ENCODE measurements at regions not wholly inside any gene's neighbourhood (a gene's known extent, or its start where the extent isn't known, plus 50 kb on each side); places are given as distances from the start of the nearest gene placed in this dataset.
"Not testable (repeated sequence)": the region's sequence is repeated elsewhere in the genome, so short reads cannot be mapped to it uniquely, and the experiment has no call there.

DNA sequence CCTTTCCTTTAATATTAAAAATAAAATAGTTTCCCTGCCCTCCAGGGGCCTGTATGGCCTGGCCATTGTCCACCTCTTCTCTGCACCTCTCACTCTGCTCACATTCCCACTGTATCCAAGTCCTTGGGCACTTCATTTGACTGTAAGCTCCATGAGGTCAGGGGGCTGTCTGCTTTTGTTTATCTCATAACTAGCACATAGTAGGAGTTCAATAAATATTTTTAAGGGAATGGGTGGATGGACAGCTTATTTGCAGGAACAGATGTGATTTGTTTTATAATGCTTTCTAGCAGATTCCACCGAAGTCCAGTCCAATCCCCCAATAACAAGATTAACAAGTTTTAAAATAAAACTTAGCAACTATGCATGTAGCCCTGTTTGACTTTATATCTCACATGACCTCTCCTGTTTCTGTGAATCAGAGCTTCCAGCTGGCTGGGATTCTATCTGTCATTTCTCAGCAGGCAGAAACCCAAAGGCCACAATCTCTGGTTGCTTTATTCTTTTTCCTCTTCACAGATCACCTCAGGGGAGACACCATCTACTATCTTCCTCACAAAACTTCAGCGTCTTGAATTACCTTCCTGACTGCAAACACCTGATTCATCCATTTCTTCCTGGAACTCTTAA, 123.0 kb upstream of the NR2F2 start:
- TF ChIP-seq, protein P1, sequence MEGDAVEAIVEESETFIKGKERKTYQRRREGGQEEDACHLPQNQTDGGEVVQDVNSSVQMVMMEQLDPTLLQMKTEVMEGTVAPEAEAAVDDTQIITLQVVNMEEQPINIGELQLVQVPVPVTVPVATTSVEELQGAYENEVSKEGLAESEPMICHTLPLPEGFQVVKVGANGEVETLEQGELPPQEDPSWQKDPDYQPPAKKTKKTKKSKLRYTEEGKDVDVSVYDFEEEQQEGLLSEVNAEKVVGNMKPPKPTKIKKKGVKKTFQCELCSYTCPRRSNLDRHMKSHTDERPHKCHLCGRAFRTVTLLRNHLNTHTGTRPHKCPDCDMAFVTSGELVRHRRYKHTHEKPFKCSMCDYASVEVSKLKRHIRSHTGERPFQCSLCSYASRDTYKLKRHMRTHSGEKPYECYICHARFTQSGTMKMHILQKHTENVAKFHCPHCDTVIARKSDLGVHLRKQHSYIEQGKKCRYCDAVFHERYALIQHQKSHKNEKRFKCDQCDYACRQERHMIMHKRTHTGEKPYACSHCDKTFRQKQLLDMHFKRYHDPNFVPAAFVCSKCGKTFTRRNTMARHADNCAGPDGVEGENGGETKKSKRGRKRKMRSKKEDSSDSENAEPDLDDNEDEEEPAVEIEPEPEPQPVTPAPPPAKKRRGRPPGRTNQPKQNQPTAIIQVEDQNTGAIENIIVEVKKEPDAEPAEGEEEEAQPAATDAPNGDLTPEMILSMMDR (IDR thresholded peaks at IDR 0.05; ENCODE audit: insufficient read depth, low read length, severe bottlenecking), result no peak
- Histone ChIP-seq H3K4me3 (ENCODE audit: low read depth, low read length) (no peak overlapping the region), H3K27me3 (ENCODE audit: control insufficient read depth, insufficient read depth, low read length) (no peaks in the 10 kb centered on the region), H3K36me3 (ENCODE audit: control insufficient read depth, insufficient read depth, low read length) (no peaks in the 10 kb centered on the region)
- DNase-seq (ENCODE audit: low read depth) (no peak), FAIRE-seq (no peak)

DNA sequence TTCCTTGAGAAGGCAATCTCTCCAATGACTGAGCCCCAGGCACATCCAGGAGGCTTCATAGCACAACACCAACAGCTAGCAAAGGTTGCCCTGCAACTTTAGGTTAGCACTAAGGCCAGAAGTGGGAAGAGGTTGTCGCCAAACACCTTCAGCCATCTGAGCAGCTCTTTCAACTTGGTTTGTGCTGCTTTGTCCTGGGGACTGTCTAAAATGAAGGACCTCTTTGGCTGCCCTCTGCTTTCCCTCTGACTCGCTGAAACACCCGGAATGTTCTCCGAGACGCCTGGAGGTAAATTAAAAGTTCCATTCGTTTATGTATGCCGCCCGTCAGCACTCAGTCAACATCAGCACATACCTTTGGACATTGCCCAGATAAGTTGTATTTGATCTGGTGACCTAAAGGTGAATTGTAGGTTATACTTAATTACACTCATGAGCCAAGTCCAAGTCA, 121.2 kb upstream of the NR2F2 start:
- DNase-seq (ENCODE audit: low read depth) (peak; percentile 7), FAIRE-seq (no peak)
- no peaks in the 10 kb centered on the region for H3K27me3 ChIP-seq (ENCODE audit: control insufficient read depth, insufficient read depth, low read length)
- TF ChIP-seq, protein P1 (IDR thresholded peaks at IDR 0.05; ENCODE audit: insufficient read depth, low read length, severe bottlenecking), result no peak
- H3K36me3 ChIP-seq (ENCODE audit: control insufficient read depth, insufficient read depth, low read length), result no peaks in the 10 kb centered on the region
- H3K4me3 ChIP-seq (ENCODE audit: low read depth, low read length), result no peak overlapping the region

DNA sequence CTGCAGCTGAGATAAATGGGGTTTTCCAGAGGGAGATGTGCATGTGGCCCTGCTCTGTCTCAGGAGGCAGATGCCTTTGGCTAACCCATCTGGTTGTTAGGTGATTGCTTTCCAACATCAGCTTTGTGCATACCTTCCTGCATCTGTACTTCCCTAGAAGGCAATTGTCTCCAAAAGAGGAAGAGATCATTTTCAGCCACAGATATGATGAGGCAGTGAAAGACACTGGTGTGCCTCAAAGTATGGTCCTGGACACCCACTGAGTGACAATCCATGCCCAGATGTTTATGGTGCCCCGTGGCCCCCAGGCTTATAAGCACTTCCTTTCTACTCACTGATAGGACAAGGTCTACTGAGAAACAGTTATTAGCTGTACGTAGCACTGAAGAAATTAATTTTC, 117.5 kb upstream of the NR2F2 start:
- DNase-seq (ENCODE audit: low read depth), result no peak
- H3K4me3 ChIP-seq (ENCODE audit: low read depth, low read length), result no peak overlapping the region
- no peaks in the 10 kb centered on the region for H3K27me3 ChIP-seq (ENCODE audit: control insufficient read depth, insufficient read depth, low read length)
- no peak for FAIRE-seq
- TF ChIP-seq, protein P1 (IDR thresholded peaks at IDR 0.05; ENCODE audit: insufficient read depth, low read length, severe bottlenecking), result no peak
- no peaks in the 10 kb centered on the region for H3K36me3 ChIP-seq (ENCODE audit: control insufficient read depth, insufficient read depth, low read length)

DNA sequence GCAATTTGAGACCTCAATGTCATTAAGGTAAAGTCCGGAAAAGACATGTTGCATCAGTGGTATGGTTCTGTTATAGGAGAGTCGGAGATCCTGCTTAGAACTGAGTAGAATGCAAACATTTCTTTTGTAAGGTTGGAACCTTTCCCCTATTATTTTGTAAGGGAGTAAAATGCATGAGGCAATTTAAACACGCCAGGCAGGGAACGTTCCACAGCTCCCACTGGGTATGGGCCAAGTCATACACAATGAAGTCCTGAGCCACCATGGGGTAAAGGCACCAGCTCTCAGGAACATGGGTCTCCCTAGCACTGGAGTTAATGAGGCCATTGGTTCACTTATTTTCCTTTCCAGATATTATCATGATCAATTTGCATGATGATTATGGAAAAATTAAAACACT, 116.6 kb upstream of the NR2F2 start:
- FAIRE-seq, result no peak

DNA sequence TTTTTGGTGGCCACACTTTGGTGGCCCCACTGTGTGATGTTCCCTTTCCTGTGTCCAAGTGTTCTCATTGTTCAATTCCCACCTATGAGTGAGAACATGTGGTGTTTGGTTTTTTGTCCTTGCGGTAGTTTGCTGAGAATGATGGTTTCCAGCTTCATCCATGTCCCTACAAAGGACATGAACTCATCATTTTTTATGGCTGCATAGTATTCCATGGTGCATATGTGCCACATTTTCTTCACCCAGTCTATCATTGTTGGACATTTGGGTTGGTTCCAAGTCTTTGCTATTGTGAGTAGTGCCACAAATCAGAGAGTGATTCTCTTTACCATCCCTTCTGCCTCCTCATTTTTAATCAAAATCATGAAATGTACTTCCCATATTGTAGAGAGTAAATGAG, 114.0 kb upstream of the NR2F2 start:
- DNase-seq (ENCODE audit: low read depth); H3K27me3 ChIP-seq (ENCODE audit: control insufficient read depth, insufficient read depth, low read length); H3K4me3 ChIP-seq (ENCODE audit: low read depth, low read length); FAIRE-seq; H3K36me3 ChIP-seq (ENCODE audit: control insufficient read depth, insufficient read depth, low read length): not testable (repeated sequence)

More for the DNA sequence above, 116.6 kb upstream of the NR2F2 start:
- Histone ChIP-seq H3K36me3 (ENCODE audit: control insufficient read depth, insufficient read depth, low read length) (no peaks in the 10 kb centered on the region), H3K27me3 (ENCODE audit: control insufficient read depth, insufficient read depth, low read length) (no peaks in the 10 kb centered on the region), H3K4me3 (ENCODE audit: low read depth, low read length) (no peak overlapping the region)
- TF ChIP-seq, protein P1 (IDR thresholded peaks at IDR 0.05; ENCODE audit: insufficient read depth, low read length, severe bottlenecking), result no peak
- DNase-seq (ENCODE audit: low read depth), result no peak

DNA sequence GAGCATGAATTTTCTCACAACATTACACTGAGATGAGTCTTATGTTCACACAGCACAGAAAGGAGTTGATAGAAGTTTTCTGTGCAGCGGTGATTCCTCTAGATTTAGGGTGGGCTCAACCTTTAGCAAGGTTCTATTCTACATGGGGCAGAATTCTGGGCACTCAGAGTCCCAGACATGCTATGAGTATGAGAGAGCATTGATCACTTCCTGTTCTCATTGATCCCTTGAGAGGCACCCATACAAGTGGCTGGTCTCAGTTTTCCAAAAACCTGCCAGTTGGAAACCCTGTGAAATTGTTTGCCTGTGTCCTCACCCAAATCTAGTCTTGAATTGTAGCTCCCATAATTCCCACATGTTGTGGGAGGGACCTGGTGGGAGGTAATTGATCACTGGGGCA, 112.5 kb upstream of the NR2F2 start:
- FAIRE-seq, result no peak
- Histone ChIP-seq H3K36me3 (ENCODE audit: control insufficient read depth, insufficient read depth, low read length) (no peaks in the 10 kb centered on the region), H3K4me3 (ENCODE audit: low read depth, low read length) (no peak overlapping the region), H3K27me3 (ENCODE audit: control insufficient read depth, insufficient read depth, low read length) (no peaks in the 10 kb centered on the region)
- DNase-seq (ENCODE audit: low read depth), result no peak
- TF ChIP-seq, protein P1 (IDR thresholded peaks at IDR 0.05; ENCODE audit: insufficient read depth, low read length, severe bottlenecking), result no peak
